ENCODE measurements at regions not wholly inside any gene's neighbourhood (a gene's known extent, or its start where the extent isn't known, plus 50 kb on each side); places are given as distances from the start of the nearest gene placed in this dataset.

- TF ChIP-seq ZNF274 (IDR thresholded peaks at IDR 0.05; ENCODE audit: borderline replicate concordance, extremely low read depth, low read length) (no peak), KDM4A (IDR thresholded peaks at IDR 0.05; ENCODE audit: low read depth, low read length, severe bottlenecking) (no peak), CHD2 (IDR thresholded peaks at IDR 0.05; ENCODE audit: low read length) (no peak)
These were observed 68.5 kb upstream of the GPR26 start (continued) for GRCh38 chr10:123597676-123598075.

Measured in H1 (cell line).